NCI-H2171 (cell line): ENCODE measurements at regions not wholly inside any gene's neighbourhood (a gene's known extent, or its start where the extent isn't known, plus 50 kb on each side); places are given as distances from the start of the nearest gene placed in this dataset.
A peak's percentile ranks its signal among the peaks of the same experiment; 100 is the strongest.
"Not testable (repeated sequence)": the region's sequence is repeated elsewhere in the genome, so short reads cannot be mapped to it uniquely, and the experiment has no call there.

Experiments
- DNase-seq: peaks from one replicate; lab custom pipeline; 2025; lab: John Stamatoyannopoulos, UW

GRCh38 chr5:98365126-98365525 lies 408.3 kb upstream of the RGMB start:
- peak; percentile 30 for DNase-seq

DNA sequence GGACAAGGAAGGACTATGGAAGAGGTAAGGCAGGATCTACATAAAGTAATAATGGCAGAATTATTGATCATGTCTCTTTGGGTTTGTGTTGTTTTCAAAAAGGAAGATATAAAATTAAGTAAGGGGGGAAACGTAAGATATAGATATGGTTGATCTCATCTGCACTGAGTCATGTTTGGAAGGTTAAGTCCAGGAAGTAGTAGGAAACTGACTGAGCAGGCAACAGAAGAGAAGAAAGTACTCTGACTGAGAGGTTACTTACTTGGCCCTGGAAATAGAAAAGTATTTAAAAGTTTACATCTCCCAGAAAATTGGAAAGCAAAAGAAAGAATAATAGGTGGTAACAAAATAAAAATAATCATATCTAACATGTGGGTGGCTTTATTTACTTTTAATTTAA lies 405.3 kb upstream of the RGMB start:
- DNase-seq: no peak

GRCh38 chr5:98372351-98372750 lies 401.1 kb upstream of the RGMB start:
- no peak for DNase-seq

DNA sequence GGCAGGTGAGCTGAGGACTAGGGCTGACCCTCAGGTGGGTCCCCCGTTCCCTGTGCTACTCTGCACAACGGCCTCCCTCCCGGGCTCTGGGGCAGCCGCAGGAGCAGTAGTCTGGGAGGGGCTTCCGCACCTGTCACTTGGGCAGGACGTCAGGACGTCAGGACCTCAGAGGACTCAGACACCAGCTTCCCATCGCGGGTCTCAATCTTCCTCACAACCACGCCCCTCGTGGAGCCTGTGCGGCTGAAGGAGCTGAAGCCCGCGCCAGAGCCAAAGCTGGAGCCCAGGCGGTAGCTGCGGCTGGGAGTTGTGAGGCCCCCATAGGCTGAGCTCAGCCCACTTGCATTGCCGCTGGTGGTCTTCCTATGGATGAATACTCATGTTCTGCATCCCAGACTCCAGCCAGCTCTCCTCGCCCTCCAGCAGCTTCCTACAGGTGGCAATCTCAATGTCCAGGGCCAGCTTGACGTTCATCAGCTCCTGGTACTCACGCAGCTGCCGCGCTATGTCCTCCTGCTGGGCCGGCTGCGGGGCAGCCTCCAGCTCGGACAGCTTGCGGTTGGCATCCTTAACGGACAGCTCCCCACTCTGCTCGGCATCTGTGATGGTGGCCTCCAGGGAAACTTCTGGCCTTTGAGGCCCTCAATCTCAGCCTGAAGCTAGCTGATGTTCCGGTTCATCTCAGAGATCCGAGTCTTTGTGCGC lies 381.4 kb upstream of the RGMB start:
- no peak for DNase-seq

GRCh38 chr5:98393205-98393604 lies 380.3 kb upstream of the RGMB start:
- DNase-seq: not testable (repeated sequence)

DNA sequence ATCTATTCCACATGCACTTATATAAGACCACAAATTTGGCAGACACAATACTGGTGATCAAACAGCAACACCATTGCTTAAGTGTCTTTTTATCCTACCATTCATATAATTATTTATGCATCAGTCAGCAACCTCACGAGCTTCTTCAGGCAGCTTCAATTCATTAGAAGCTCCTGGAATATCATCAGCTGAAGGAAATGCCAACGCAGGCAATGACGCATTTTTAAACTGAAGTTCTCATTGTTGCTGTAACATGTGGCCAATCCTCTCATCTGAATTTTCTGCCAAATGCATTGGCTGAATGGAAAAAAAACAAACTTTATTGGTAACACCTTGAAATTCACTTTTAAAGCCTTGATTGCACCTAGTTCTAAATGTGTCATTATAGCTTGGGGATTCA lies 376.4 kb upstream of the RGMB start:
- DNase-seq: no peak

DNA sequence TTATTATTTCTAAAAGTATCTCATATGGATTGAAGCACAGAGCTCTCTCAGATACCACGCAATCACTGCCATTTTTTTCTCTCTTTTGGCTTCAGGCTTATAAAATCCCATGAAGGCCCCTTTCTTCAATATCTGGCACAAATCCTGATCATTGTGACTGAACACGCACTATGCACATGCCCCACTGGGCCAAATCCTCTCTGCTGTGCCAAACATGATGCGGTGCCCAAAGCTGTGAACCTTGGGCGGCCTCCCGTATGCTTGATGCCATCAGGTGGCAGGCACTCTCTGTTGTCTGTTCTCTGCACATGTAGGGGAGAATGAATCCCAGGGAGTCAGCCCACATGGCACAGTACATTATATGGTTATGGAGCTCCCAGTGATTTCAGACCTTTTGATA lies 375.0 kb upstream of the RGMB start:
- no peak for DNase-seq

DNA sequence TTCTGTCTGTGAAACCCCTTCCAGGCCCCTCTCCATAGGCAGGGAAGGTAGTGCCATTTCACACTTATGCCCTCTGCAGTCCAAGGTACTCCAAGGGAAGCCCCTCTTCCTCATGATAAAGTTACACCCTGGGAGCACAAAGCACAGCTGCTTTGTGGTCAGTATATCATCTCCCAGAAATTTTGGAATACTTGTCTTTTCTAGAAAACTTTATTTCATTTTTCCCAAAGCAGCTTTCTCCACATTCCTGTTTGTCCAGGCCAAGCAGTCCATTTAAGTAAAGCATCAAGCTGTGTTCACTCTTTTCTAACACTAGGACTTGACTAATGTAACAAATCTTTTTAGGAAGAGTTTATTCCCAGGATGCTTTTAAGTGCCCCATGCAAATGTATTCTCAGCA lies 371.8 kb upstream of the RGMB start:
- DNase-seq: no peak

DNA sequence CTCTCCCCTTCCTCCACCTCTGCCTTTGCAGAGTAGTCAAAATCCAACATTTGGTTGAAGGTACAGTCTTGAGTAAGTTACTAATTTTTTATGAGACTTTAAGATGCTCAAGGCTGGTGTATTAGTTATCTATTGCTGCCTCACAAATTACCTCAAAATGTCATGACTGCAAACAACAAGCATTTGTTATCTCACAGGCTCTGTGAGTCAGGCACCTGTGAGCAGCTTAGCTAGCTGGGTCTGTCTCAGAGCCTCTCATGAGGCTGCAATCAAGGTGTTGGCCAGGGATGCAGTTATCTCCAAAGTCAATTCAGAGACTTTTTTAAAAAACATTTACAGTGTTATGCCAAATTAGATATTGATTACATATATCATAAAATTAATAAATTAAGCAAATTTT lies 371.3 kb upstream of the RGMB start:
- no peak for DNase-seq

DNA sequence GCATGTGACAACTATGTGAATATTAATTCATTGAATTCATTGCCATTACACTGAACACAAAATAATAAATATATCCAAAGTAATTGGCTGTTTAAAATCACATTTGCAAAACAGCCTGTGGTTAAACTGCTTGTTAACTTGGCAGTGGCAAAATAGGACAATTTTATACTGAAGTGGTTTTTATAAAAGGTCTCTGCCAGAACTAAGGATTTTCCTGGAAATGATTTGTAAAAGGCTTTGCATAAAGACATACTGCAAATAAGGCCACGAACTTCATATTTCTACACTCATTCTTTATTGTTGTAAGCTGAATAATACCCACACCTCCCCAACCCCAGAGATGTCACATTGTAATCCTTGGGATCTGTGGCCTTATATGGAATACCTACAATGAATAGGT lies 370.3 kb upstream of the RGMB start:
- no peak for DNase-seq

DNA sequence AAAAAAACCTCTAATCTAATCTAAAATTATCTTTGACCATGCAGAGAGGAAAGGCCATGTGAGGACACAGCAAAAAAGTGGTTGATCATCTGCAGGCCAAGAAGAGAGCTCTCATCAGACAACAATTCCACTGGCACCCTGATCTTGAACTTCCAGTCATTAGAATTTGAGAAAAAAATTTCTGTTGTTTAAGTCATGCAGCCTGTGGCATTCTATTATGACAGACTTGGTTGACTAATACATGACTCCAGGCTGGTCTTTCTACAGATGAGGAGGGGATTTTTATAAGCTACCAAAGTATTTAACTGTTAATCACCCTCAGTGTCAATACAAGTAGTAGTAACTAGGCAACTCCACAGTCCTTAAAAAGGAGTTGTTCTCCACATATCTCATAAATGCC lies 358.5 kb upstream of the RGMB start:
- DNase-seq: no peak

DNA sequence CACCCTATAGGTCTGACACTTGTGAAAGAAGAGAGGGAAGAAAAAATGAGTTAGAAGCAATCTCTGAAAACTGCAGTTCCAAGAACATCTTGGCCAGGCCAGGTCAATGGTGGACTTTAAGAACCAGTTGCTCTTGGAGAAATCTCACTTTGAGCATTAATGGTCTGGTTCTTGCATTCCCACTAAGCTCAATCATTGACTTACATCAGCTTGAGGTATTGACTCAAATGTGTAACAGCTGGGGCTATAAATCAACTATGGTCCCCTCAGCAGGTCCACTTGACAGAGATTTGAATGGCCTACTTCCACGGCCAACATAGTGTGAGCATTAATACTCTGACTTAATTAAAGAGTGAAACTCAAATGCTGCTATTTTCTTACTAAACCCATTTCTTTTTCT lies 357.8 kb upstream of the RGMB start:
- DNase-seq: no peak

- DNase-seq: no peak
Observed at GRCh38 chr5:98416541-98416940, 356.9 kb upstream of the RGMB start.

DNA sequence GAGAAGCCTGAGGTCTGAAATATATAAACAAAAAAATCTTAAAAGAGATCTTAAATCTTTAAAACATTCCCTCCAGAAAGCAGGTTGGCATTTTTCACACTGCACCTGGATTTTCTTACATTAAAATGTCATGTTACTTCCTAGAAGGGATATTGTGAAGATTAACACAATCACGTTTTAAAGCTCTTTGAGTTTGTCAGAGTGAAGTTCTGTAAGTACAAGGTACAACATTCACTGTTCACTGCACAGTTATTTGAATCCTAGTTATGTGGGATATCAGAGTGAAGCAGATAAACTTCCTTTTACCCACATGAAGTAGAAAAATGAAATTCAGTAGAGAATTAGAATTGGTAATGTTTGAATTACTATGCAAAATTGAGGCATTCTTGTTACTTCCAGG lies 353.6 kb upstream of the RGMB start:
- no peak for DNase-seq

DNA sequence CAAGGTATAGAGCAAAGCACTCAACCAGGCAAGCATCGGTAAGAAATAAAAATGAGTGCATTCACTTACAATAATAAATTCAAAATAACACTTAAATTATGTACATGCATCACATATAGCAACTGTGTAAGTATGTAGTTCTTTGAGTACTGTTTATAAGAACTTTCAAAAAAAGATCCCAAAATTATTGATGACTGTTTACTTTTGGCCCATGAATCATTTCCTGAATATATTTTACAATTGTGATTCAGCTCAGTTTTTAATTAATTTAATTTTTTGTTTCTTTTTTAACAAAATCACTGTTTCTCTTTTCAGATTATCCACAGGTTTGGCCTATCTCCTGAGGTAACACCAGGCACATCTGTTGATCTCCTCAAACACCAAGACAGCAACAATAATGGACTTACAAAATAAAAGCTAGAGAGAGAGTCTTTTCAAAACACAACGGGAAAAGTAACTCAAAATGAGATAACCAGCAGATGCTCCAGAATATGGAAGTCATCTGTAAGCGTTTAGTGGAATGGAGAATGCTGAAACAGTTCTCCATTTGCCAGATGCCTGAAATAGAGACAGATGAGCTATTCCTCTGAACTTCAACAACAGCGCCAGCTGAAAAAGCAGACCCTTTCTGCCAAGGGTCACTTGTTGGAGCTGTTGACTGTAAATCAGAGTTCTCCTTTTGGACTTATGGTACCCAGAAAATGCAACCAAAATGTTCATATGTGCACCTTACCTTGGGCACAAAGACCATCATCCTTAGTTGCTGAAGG lies 348.6 kb upstream of the RGMB start:
- no peak for DNase-seq

DNA sequence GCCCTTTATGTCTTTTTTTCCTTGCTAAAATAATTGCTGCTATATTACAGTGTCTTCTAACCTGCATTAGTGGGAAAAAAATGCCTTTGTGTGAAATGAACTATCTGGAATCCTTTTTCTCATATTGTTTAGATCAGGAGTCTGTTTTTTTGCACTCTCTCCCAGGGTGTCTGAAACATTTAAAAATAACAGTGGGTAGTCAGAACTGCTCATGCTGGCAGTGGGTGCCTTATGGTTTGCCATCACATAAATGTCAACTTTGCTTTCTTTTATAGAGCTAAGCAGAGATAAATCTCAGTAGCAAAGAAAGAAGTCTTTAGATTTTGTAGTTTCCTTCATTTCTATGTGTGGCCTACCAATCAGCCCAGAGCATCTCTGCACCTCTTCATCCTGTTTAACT lies 347.8 kb upstream of the RGMB start:
- no peak for DNase-seq

DNA sequence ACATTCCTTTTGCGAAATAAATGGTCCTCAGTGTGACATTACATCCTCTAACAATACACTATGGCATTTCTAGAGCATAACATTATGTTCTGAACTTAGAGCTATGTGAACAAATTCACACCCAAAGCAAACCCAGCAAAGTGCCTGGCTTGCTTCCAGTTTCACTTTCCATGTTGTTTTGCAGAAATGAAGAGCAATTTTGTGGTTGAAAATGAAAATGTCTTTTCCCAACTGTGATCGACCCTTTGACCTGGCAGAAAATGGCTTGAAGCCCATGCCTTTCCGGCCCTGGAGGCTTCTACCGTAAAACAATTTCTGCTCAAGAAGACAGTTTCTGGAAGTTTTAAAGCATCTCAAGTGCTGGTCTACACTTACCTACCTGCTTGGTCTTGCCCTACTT lies 344.7 kb upstream of the RGMB start:
- no peak for DNase-seq

GRCh38 chr5:98432378-98432777 lies 341.1 kb upstream of the RGMB start:
- DNase-seq: no peak

DNA sequence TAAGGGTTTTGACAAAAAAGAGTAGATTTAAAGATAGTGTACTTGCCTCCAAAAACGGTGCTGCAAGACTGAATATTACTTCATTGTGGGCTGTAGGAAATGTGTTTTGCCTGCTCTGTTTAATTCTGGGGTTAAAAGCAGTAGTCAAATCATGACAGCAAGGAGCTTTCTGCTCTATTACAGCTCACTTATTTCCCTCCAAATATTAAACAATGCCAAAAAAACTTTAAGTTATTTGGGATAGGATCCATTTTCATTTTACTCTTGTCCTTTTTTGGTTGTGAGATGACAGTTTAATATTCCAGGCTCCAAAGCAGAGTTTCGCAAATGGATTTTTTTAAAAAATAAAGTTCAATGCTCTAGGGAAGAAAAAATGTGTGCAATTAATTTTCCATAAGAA lies 340.4 kb upstream of the RGMB start:
- no peak for DNase-seq

- no peak for DNase-seq
Observed at GRCh38 chr5:98433673-98434072, 339.8 kb upstream of the RGMB start.

GRCh38 chr5:98436667-98437066 lies 336.8 kb upstream of the RGMB start:
- no peak for DNase-seq

DNA sequence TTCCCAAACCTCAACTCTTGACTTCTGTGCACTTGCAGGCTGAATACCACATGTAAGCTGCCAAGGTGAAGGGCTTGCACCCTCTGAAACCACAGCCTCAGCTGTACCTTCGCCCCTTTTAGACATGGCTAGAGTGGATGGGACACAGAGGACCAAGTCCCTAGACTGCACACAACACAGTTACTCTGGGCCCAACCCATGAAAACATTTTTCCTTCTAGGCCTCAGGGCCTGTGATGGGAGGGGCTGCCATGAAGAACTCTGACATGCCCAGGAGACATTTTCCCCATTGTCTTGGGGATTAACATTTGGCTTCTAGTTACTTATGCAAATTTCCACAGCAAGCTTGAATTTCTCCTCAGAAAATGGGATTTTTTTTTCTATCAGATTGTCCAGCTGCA lies 331.0 kb upstream of the RGMB start:
- DNase-seq: no peak

GRCh38 chr5:98443881-98444280 lies 329.6 kb upstream of the RGMB start:
- DNase-seq: no peak

- DNase-seq: no peak
Observed at GRCh38 chr5:98453296-98453695, 320.2 kb upstream of the RGMB start.
